OCI-LY7 (cell line): ENCODE measurements at regions not wholly inside any gene's neighbourhood (a gene's known extent, or its start where the extent isn't known, plus 50 kb on each side); places are given as distances from the start of the nearest gene placed in this dataset.

Experiments
- BruUV-seq: library from RNA; stranded (reverse); fragments of 400-500 nt; replicated peaks from 2 replicates; lab custom pipeline; 2021; lab: Mats Ljungman, UMichigan
- CTCF ChIA-PET: fragments of 300-600 bp; sonication (Branson Sonifier 250); formaldehyde crosslinking; loops from one replicate; lab custom pipeline; 2022; ENCODE audit warnings: antibody characterized with exemption; ENCODE audit not compliant: unreplicated experiment; lab: Charles Lee
- POLR2A ChIA-PET: fragments of 300-600 bp; sonication (Branson Sonifier 250); formaldehyde crosslinking; loops from one replicate; lab custom pipeline; 2022; ENCODE audit warnings: antibody characterized with exemption; lab: Charles Lee
- DNase-seq: peaks from one replicate; pipeline ENCODE4 v3.0.0-alpha.2; 2015; ENCODE audit warnings: low spot score
- H2AFZ ChIP-seq: fragments of 200-600 bp; sonication (generic), shearing (Covaris generic); 2 replicates; pipeline ENCODE4 v1.6.1; 2014; ENCODE audit warnings: mild to moderate bottlenecking, antibody characterized with exemption, low read length, moderate library complexity
- H3K27ac ChIP-seq: fragments of 200-600 bp; sonication (generic); 2 replicates; pipeline ENCODE4 v1.5.1; 2014; ENCODE audit warnings: mixed run types, low read depth, mild to moderate bottlenecking, moderate library complexity, low read length, inconsistent platforms; ENCODE audit not compliant: poor library complexity, severe bottlenecking
- H3K36me3 ChIP-seq: fragments of 200-600 bp; sonication (generic); 2 replicates; pipeline ENCODE4 v1.6.1; 2014; ENCODE audit warnings: mild to moderate bottlenecking, antibody characterized with exemption, low read length, moderate library complexity, mixed read lengths; ENCODE audit not compliant: insufficient read depth
- H3K4me1 ChIP-seq: fragments of 200-600 bp; sonication (generic); 2 replicates; pipeline ENCODE4 v1.5.1; 2014; ENCODE audit warnings: mild to moderate bottlenecking, low read length; ENCODE audit not compliant: insufficient read depth, poor library complexity, severe bottlenecking
- H3K4me2 ChIP-seq: fragments of 200-600 bp; sonication (generic); 2 replicates; pipeline ENCODE4 v1.6.1; 2014; ENCODE audit warnings: mild to moderate bottlenecking, low read length
- H3K4me3 ChIP-seq: fragments of 200-600 bp; sonication (generic); 2 replicates; pipeline ENCODE4 v1.5.1; 2014; ENCODE audit warnings: mild to moderate bottlenecking, low read depth, low read length; ENCODE audit not compliant: poor library complexity, severe bottlenecking
- H3K79me2 ChIP-seq: fragments of 200-600 bp; sonication (generic); 2 replicates; pipeline ENCODE4 v1.6.1; 2016; ENCODE audit warnings: low read depth, mild to moderate bottlenecking, low read length, moderate library complexity, mixed read lengths; ENCODE audit not compliant: insufficient read depth
- H3K9me2 ChIP-seq: fragments of 200-600 bp; sonication (generic); 2 replicates; pipeline ENCODE4 v1.6.1; 2016; ENCODE audit warnings: mild to moderate bottlenecking, low read length, mixed read lengths; ENCODE audit not compliant: insufficient read depth
- H3K9me3 ChIP-seq: fragments of 200-600 bp; sonication (generic); 2 replicates; pipeline ENCODE4 v1.6.1; 2014; ENCODE audit warnings: mild to moderate bottlenecking, mixed run types, low read length, mixed read lengths
- H4K20me1 ChIP-seq: fragments of 200-600 bp; sonication (generic); 2 replicates; pipeline ENCODE4 v1.6.1; 2014; ENCODE audit warnings: mild to moderate bottlenecking, antibody characterized with exemption, low read length, moderate library complexity, mixed read lengths; ENCODE audit not compliant: insufficient read depth
- EZH2phosphoT487 ChIP-seq: fragments of 200-600 bp; sonication (generic); IDR thresholded peaks from 2 replicates; pipeline ENCODE4 v1.6.1; 2018; ENCODE audit warnings: low read depth, borderline replicate concordance, mild to moderate bottlenecking, mixed run types, antibody characterized with exemption, low read length, moderate library complexity, mixed read lengths
- intact Hi-C: fragments of 100-400 bp; cut with micrococcal nuclease; formaldehyde crosslinking; loops from one replicate; pipeline ENCODE4 v1.10.0; 2022; ENCODE audit not compliant: unreplicated experiment
- TF ChIP-seq, protein P1 (sequence below): fragments of 200-600 bp; sonication (generic); conservative IDR thresholded peaks from 2 replicates; pipeline ENCODE4 v1.5.1; 2014; ENCODE audit warnings: mild to moderate bottlenecking, antibody characterized with exemption, low read length, moderate library complexity, mixed read lengths

DNA sequence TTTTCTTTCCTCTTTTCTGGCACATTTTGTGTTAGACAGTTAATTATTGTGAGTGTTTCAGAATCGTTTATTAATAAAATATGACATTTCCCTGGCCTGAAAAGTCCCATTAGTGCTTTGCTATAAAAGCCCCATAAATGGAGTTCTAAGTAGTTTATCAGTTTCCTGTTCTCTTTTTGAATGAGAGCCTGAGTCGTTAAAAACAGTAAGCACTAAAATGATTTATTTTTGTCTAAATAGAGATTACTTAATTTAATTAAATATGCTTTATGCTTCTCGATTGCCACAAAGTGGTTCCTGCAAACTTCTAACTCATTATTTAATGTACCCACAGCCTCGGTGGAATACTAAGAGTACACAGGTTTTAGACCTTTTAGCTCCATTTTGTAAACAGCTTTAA is 577.9 kb downstream of the C6orf118 start:
- Histone ChIP-seq H3K4me1 (no peaks in the 10 kb centered on the region), H3K4me3 (no peak overlapping the region), H3K27ac (no peak overlapping the region), H3K4me2 (no peak overlapping the region), H2AFZ (no peak overlapping the region), H4K20me1 (no peaks in the 10 kb centered on the region), H3K9me2 (no peaks in the 10 kb centered on the region), H3K79me2 (no peaks in the 10 kb centered on the region), H3K9me3 (no peaks in the 10 kb centered on the region), H3K36me3 (no peaks in the 10 kb centered on the region)
- intact Hi-C loops: no loop called here
- CTCF ChIA-PET: no interaction called here
- BruUV-seq: no TSS peak
- POLR2A ChIA-PET: interaction anchor here (0.6 kb wide), 1 partner anchor 184 kb away, joined by 3 read pairs; no protein-coding TSS in a partner anchor
- DNase-seq: no peak
- no peak for TF ChIP-seq EZH2phosphoT487
- TF ChIP-seq, protein P1, sequence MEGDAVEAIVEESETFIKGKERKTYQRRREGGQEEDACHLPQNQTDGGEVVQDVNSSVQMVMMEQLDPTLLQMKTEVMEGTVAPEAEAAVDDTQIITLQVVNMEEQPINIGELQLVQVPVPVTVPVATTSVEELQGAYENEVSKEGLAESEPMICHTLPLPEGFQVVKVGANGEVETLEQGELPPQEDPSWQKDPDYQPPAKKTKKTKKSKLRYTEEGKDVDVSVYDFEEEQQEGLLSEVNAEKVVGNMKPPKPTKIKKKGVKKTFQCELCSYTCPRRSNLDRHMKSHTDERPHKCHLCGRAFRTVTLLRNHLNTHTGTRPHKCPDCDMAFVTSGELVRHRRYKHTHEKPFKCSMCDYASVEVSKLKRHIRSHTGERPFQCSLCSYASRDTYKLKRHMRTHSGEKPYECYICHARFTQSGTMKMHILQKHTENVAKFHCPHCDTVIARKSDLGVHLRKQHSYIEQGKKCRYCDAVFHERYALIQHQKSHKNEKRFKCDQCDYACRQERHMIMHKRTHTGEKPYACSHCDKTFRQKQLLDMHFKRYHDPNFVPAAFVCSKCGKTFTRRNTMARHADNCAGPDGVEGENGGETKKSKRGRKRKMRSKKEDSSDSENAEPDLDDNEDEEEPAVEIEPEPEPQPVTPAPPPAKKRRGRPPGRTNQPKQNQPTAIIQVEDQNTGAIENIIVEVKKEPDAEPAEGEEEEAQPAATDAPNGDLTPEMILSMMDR: no peak

DNA sequence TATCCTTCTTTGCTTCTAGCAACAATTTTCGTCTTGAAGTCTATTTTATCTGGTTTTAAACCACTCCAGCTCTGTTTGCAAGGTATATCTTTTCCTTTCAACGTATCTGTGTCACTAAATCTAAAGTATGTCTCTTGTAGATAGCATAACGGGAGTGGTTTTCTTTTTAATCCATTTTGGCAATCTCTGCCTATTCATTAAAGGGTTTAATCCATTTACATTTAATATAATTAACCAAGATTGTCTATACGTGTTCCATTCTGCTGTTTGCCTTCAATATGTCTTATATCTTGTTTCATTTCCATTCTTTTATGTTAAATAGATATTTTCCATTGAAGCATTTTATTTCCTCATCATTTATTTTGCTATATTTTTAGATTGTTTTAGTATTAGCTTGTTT is 587.9 kb downstream of the C6orf118 start:
- peaks cover 9% of the 10 kb centered on the region; the same call in 1 of the 2 replicates for H3K9me3 ChIP-seq
- H3K79me2 ChIP-seq: no peaks in the 10 kb centered on the region
- H3K4me2 ChIP-seq: no peak overlapping the region
- POLR2A ChIA-PET: no interaction called here
- no TSS peak for BruUV-seq
- H3K9me2 ChIP-seq: no peaks in the 10 kb centered on the region
- DNase-seq: no peak
- H3K27ac ChIP-seq: no peak overlapping the region
- intact Hi-C loops: no loop called here
- TF ChIP-seq, protein P1: no peak
- TF ChIP-seq EZH2phosphoT487: no peak
- H3K36me3 ChIP-seq: no peaks in the 10 kb centered on the region
- no peaks in the 10 kb centered on the region for H3K4me1 ChIP-seq
- CTCF ChIA-PET: interaction anchor here (0.5 kb wide), 1 partner anchor 636 kb away, joined by 4 read pairs; no protein-coding TSS in a partner anchor
- H4K20me1 ChIP-seq: no peaks in the 10 kb centered on the region
- no peak overlapping the region for H3K4me3 ChIP-seq
- H2AFZ ChIP-seq: no peak overlapping the region

DNA sequence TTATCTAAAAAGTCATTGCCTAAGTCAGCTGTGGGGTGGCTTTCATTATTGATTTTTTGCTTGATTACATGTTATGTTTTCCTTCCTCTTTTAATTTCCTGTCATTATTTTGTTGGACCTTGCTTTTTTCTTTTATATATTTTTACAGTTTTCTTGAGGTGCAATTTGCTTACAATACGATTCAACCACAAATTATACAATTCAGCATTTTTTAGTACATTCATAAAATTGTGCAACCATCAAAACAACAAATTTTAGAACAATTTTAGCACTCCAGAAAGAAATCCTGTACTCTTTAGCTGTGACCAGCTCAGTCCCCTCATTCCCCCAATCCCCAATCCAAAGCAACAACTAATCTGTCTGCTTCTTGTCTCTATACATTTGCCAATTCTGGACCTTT is 608.9 kb downstream of the C6orf118 start:
- intact Hi-C loops: no loop called here
- POLR2A ChIA-PET: no interaction called here
- H3K27ac ChIP-seq: no peak overlapping the region
- no peak overlapping the region for H3K4me2 ChIP-seq
- no peaks in the 10 kb centered on the region for H3K4me1 ChIP-seq
- BruUV-seq: no TSS peak
- H4K20me1 ChIP-seq: no peaks in the 10 kb centered on the region
- no peak for DNase-seq
- TF ChIP-seq EZH2phosphoT487: no peak
- TF ChIP-seq, protein P1: no peak
- H3K79me2 ChIP-seq: no peaks in the 10 kb centered on the region
- H3K9me3 ChIP-seq: no peaks in the 10 kb centered on the region
- no peak overlapping the region for H3K4me3 ChIP-seq
- H3K9me2 ChIP-seq: no peaks in the 10 kb centered on the region
- H3K36me3 ChIP-seq: no peaks in the 10 kb centered on the region
- H2AFZ ChIP-seq: no peak overlapping the region
- CTCF ChIA-PET: no interaction called here
